Right lobe of liver (tissue), 4 donors: ENCODE measurements at regions not wholly inside any gene's neighbourhood (a gene's known extent, or its start where the extent isn't known, plus 50 kb on each side); places are given as distances from the start of the nearest gene placed in this dataset.

Experiments
- POLR2A ChIP-seq: fragments of 450-650 bp; IDR thresholded peaks from one replicate; pipeline ENCODE4 v1.6.1; 2017; ENCODE audit warnings: antibody characterized with exemption, mild to moderate bottlenecking
- TF ChIP-seq, protein P1 (sequence below), 4 donors: fragments of 200-600 bp in 3 of 4; fragments of 450-650 bp in 1 of 4; IDR thresholded peaks; one replicate each; pipeline versions ENCODE4 v1.5.1 to v1.8.0; 2016 to 2022; ENCODE audit warnings: antibody characterized with exemption in 4 of 4, mild to moderate bottlenecking in 2 of 4
- donor health status: DM: no; HTN: no; CAD: no.
- donor health status: DM: no; HTN: no; CAD: no.
- donor health status: DM: no; HTN: yes; CAD: no.

DNA sequence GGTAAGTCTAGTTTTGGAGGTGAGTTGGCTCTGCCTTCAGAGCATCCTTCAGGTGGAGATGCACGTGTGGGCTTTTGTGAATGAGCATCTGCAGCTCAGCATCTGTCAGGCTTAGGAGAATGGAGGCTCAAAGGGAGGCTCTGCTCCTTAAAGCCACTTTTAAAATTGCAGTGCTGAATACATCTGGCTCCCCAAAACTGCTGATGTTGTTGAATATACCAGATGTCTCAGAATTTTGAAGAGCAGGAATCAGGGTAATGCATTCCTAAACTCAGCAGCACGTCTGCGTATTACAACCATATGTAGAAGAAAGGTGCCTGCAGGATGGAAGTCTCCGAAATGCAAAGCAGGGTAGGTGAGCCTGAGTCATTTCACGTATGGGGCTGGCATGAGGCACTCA is 106.5 kb upstream of the EFEMP1 start:
- TF ChIP-seq, protein P1, sequence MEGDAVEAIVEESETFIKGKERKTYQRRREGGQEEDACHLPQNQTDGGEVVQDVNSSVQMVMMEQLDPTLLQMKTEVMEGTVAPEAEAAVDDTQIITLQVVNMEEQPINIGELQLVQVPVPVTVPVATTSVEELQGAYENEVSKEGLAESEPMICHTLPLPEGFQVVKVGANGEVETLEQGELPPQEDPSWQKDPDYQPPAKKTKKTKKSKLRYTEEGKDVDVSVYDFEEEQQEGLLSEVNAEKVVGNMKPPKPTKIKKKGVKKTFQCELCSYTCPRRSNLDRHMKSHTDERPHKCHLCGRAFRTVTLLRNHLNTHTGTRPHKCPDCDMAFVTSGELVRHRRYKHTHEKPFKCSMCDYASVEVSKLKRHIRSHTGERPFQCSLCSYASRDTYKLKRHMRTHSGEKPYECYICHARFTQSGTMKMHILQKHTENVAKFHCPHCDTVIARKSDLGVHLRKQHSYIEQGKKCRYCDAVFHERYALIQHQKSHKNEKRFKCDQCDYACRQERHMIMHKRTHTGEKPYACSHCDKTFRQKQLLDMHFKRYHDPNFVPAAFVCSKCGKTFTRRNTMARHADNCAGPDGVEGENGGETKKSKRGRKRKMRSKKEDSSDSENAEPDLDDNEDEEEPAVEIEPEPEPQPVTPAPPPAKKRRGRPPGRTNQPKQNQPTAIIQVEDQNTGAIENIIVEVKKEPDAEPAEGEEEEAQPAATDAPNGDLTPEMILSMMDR (IDR thresholded peaks at IDR 0.05): no peak
- no peak for TF ChIP-seq POLR2A
